ENCODE measurements at regions not wholly inside any gene's neighbourhood (a gene's known extent, or its start where the extent isn't known, plus 50 kb on each side); places are given as distances from the start of the nearest gene placed in this dataset.

DNA sequence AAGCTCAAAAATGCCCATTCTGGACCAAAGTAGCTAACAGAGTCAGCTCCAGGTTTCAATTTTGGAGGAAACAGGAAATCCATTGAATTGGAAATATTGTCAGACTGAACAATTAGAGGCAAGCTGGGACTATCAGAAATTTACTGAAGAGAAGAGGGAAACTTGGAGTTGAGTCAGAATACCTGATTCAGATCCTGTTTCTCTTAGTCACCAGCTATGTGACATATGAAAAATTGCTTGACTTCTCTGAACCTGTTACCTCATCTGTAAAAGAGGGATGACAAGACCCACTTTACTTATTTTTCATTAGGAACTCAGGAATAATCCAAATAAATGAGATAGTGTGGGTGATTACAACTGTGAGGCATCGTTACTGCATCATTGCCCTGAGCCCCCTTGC, 148.9 kb upstream of the CADM1 start:
- TF ChIP-seq, protein P1, sequence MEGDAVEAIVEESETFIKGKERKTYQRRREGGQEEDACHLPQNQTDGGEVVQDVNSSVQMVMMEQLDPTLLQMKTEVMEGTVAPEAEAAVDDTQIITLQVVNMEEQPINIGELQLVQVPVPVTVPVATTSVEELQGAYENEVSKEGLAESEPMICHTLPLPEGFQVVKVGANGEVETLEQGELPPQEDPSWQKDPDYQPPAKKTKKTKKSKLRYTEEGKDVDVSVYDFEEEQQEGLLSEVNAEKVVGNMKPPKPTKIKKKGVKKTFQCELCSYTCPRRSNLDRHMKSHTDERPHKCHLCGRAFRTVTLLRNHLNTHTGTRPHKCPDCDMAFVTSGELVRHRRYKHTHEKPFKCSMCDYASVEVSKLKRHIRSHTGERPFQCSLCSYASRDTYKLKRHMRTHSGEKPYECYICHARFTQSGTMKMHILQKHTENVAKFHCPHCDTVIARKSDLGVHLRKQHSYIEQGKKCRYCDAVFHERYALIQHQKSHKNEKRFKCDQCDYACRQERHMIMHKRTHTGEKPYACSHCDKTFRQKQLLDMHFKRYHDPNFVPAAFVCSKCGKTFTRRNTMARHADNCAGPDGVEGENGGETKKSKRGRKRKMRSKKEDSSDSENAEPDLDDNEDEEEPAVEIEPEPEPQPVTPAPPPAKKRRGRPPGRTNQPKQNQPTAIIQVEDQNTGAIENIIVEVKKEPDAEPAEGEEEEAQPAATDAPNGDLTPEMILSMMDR (IDR thresholded peaks at IDR 0.05) = no peak
- TF ChIP-seq POLR2A (IDR thresholded peaks at IDR 0.05) = no peak
